ENCODE measurements at regions not wholly inside any gene's neighbourhood (a gene's known extent, or its start where the extent isn't known, plus 50 kb on each side); places are given as distances from the start of the nearest gene placed in this dataset.

- DNase-seq (ENCODE audit: low spot score) = no peak
Observed at GRCh38 chr5:120405923-120406322, 58.2 kb upstream of the PRR16 start.

- no peak for DNase-seq (ENCODE audit: low spot score)
Observed at GRCh38 chr5:120413686-120414085, 50.4 kb upstream of the PRR16 start.
